Esophagus muscularis mucosa (tissue), 4 donors: ENCODE measurements at regions not wholly inside any gene's neighbourhood (a gene's known extent, or its start where the extent isn't known, plus 50 kb on each side); places are given as distances from the start of the nearest gene placed in this dataset.

Source experiments
- EP300 ChIP-seq: sonication (generic); formaldehyde crosslinking; IDR thresholded peaks from one replicate; pipeline ENCODE4 v1.6.1; 2017; ENCODE audit warnings: antibody characterized with exemption
- POLR2A ChIP-seq: fragments of 450-650 bp; IDR thresholded peaks from one replicate; pipeline ENCODE4 v1.6.1; 2017; ENCODE audit warnings: antibody characterized with exemption, moderate library complexity, mild to moderate bottlenecking, low read depth
- POLR2AphosphoS5 ChIP-seq, 2 donors: sonication (generic); formaldehyde crosslinking; IDR thresholded peaks; one replicate each; pipeline ENCODE4 v1.6.1; 2017; ENCODE audit warnings: antibody characterized with exemption in 2 of 2
- TF ChIP-seq, protein P1 (sequence below), 3 experiments: fragments of 200-600 bp in 2 of 3; fragments of 450-650 bp in 1 of 3; sonication (generic) in 2 of 3; IDR thresholded peaks; one replicate each; pipeline ENCODE4 v1.5.1; 2017 to 2019; ENCODE audit warnings: antibody characterized with exemption in 3 of 3, mild to moderate bottlenecking in 2 of 3, moderate library complexity in 1 of 3

DNA sequence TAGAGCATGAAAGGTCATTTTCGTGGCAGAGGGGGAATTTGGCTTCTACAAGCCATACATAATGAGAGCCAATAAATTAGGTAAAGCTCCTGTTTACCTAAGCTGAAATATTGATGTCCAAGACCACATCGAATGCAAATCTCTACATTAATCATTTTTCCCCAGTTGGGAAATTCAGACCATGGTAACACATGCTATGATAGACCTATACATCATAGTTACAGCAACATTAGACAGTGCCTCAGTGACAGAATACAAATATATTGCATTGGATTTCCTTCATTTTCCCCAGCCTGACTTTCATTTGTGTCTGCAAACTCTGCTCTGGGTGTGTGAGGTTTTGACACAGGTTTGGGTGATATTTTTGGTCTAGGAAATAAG lies 1079.7 kb upstream of the TENM4 start:
- TF ChIP-seq, protein P1, sequence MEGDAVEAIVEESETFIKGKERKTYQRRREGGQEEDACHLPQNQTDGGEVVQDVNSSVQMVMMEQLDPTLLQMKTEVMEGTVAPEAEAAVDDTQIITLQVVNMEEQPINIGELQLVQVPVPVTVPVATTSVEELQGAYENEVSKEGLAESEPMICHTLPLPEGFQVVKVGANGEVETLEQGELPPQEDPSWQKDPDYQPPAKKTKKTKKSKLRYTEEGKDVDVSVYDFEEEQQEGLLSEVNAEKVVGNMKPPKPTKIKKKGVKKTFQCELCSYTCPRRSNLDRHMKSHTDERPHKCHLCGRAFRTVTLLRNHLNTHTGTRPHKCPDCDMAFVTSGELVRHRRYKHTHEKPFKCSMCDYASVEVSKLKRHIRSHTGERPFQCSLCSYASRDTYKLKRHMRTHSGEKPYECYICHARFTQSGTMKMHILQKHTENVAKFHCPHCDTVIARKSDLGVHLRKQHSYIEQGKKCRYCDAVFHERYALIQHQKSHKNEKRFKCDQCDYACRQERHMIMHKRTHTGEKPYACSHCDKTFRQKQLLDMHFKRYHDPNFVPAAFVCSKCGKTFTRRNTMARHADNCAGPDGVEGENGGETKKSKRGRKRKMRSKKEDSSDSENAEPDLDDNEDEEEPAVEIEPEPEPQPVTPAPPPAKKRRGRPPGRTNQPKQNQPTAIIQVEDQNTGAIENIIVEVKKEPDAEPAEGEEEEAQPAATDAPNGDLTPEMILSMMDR (IDR thresholded peaks at IDR 0.05), result no peak
- no peak for TF ChIP-seq POLR2A
- TF ChIP-seq EP300, result no peak
- no peak for TF ChIP-seq POLR2AphosphoS5 (IDR thresholded peaks at IDR 0.05)
